ENCODE measurements at regions not wholly inside any gene's neighbourhood (a gene's known extent, or its start where the extent isn't known, plus 50 kb on each side); places are given as distances from the start of the nearest gene placed in this dataset.

DNA sequence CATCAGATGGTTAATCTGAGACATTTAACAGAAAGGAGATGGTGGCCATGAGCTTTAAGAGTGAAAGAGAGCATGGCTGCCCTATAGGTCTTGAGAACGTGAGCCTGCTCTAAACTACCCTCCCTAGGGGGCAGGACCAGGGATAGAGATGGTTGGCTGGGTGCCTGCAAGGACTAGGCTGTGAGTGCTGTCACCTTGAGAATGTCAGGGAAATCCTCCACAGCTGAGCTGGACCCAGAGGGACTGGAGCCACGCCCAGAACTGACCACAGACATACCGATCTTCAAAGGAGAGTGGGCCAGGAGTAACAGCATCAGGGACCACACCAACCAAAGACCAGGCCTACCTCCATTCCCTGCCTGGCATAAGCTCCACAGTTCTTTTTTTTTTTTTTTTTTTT, 53.6 kb upstream of the UBE2E1 start:
- no peak for TF ChIP-seq POLR2A (IDR thresholded peaks at IDR 0.05)
- TF ChIP-seq, protein P1, sequence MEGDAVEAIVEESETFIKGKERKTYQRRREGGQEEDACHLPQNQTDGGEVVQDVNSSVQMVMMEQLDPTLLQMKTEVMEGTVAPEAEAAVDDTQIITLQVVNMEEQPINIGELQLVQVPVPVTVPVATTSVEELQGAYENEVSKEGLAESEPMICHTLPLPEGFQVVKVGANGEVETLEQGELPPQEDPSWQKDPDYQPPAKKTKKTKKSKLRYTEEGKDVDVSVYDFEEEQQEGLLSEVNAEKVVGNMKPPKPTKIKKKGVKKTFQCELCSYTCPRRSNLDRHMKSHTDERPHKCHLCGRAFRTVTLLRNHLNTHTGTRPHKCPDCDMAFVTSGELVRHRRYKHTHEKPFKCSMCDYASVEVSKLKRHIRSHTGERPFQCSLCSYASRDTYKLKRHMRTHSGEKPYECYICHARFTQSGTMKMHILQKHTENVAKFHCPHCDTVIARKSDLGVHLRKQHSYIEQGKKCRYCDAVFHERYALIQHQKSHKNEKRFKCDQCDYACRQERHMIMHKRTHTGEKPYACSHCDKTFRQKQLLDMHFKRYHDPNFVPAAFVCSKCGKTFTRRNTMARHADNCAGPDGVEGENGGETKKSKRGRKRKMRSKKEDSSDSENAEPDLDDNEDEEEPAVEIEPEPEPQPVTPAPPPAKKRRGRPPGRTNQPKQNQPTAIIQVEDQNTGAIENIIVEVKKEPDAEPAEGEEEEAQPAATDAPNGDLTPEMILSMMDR (IDR thresholded peaks at IDR 0.05): no peak

Measured in right lobe of liver (tissue), 4 donors.